LNCaP clone FGC (cell line): ENCODE measurements at regions not wholly inside any gene's neighbourhood (a gene's known extent, or its start where the extent isn't known, plus 50 kb on each side); places are given as distances from the start of the nearest gene placed in this dataset.

ENCODE experiments used
- DNase-seq: peaks from one replicate; pipeline ENCODE4 v3.0.0-alpha.2; 2011; ENCODE audit warnings: low read depth
- H3K4me3 ChIP-seq: 2 replicates; pipeline ENCODE4 v1.5.1; 2011; ENCODE audit warnings: mild to moderate bottlenecking, low read depth, low read length, control low read depth
- TF ChIP-seq, protein P1 (sequence below): IDR thresholded peaks from 2 replicates; pipeline ENCODE4 v1.5.1; 2012; ENCODE audit warnings: mild to moderate bottlenecking; ENCODE audit not compliant: control insufficient read depth, insufficient read depth; ENCODE audit errors: extremely low read depth

DNA sequence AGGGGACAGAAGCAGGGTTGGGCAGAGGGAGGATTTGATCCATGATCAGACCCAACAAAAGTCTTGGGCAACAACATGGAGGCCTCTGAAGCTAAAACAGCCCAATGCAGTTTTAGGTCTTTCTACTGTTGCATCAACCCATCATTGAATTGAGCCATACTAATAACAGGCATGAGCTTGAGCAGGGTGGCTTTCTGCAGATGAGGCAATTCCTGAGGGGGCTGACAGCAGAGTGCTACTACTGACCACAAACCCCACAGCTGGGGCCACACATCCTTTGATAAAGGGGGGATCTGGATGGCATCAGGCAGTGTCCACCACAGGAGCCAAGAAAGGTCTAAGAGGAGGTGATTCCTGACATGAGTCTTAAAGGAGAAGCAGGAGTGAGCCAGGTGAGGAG lies 517.0 kb upstream of the PPP2R3A start:
- no peak overlapping the region for H3K4me3 ChIP-seq
- TF ChIP-seq, protein P1, sequence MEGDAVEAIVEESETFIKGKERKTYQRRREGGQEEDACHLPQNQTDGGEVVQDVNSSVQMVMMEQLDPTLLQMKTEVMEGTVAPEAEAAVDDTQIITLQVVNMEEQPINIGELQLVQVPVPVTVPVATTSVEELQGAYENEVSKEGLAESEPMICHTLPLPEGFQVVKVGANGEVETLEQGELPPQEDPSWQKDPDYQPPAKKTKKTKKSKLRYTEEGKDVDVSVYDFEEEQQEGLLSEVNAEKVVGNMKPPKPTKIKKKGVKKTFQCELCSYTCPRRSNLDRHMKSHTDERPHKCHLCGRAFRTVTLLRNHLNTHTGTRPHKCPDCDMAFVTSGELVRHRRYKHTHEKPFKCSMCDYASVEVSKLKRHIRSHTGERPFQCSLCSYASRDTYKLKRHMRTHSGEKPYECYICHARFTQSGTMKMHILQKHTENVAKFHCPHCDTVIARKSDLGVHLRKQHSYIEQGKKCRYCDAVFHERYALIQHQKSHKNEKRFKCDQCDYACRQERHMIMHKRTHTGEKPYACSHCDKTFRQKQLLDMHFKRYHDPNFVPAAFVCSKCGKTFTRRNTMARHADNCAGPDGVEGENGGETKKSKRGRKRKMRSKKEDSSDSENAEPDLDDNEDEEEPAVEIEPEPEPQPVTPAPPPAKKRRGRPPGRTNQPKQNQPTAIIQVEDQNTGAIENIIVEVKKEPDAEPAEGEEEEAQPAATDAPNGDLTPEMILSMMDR = no peak
- no peak for DNase-seq

DNA sequence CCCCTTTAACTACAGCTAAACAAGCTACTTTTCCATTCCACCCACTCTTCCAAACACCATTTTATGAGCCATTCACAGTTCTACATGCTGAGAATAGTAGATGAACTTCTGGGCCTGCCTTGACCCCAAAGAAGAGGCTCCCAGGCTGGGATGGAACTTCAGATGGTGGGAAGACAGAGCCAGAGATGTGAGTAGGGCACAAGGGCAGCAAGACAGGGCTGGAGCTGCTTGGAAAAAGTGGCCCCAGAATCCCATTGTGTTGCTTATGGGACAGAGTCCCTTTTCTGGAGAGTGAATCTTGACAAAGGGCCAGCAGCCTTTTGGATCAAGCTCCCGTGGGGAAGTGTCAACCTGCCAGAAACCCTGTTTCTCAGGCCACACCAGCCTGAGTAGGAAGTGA lies 516.5 kb upstream of the PPP2R3A start:
- TF ChIP-seq, protein P1 = no peak
- DNase-seq = no peak
- no peak overlapping the region for H3K4me3 ChIP-seq

DNA sequence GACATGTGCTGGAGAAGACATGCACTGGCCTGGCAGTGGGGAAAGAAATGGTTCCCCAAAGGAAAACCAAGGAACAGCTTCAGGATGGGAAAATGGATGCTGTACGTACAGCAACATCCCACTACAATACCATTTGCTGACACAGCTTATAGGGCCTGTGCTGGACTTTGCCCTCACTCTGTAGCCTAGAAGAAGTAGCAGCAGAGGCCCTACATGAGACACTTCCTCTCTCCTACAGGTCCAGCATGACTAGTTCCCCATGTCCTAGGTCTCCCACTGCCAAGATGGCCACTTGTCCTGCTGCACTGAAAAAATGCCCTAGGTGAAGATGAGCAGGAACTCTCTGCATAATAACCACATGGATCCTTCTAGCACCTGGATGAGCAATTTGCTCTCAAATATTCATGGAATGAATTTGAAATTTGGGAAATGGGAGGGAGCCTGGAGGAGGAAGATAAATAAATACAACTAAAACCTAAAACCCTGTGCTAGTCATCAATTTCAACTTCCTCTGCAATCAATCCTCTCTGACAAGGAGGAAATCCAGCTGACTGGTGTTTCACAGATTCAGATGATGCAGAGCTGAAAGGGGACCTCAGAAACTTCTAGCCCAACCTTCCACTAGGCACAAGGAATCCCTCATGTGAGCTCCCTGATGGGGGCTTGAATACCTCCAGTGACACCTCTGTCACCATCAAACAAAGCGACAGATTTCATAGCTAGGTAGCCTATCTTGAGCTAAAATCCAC lies 514.3 kb upstream of the PPP2R3A start:
- no peak overlapping the region for H3K4me3 ChIP-seq
- no peak for DNase-seq
- TF ChIP-seq, protein P1 = no peak

DNA sequence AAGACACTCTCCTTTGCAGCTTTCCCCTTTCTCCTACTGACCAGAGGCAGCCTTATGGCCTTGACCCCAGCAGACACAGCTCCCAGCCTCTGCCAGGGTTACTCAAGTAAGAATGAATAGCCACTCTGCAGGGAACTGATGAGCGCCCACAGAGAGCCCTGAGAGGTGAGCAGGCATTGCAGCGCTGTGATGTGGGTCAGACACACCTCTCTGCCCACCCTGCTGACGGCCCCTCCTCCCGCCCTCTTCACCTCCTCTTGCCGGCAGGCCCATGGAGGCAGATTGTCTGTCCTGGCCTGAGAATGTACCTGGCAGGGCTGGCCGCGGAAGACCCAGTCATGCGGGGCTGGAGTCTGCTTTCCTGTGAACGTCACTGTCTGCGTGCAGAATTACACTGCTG lies 512.6 kb upstream of the PPP2R3A start:
- TF ChIP-seq, protein P1 = no peak
- DNase-seq = no peak
- H3K4me3 ChIP-seq = no peak overlapping the region

DNA sequence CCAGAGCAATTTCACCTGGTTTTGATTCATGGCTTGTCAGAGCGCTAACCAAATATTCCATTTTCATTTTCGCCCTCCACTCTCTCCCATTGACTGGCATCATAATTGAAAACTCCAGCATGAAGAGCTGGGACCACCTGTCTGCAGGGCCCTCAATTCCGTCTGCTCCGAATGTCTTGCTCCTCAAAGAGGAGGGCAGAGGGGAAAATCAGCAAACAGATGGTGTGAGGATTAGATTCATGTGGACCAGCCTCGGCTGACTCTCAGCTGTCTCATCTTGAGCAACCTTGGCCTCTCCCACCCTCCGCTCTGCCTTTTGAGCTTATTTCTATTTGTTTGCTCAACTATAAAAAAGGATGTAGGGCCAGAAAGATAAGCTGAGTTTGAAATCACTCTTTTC lies 512.2 kb upstream of the PPP2R3A start:
- H3K4me3 ChIP-seq = no peak overlapping the region
- DNase-seq = no peak
- TF ChIP-seq, protein P1 = no peak

DNA sequence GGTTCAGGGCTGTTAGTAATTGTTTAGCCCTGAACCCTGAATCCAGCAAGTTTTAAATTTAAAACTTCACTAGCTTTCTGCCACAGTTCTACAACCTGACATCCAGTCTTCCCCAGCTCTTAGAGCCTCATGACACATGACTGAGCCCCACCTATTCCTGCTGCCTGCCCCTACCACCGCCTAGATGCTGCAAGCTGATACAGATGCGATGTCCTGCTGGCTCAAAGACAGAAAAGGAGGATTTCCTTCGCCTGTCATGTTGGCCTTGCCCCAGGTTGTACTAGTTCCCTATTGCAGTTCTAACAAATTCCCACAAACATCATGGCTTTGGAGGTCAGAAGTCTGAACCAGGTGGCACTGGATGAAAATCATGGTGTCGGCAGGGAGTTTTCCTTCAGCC lies 510.6 kb upstream of the PPP2R3A start:
- TF ChIP-seq, protein P1 = no peak
- DNase-seq = no peak
- H3K4me3 ChIP-seq = no peak overlapping the region
